Tibial nerve (tissue), 4 donors: ENCODE measurements at regions not wholly inside any gene's neighbourhood (a gene's known extent, or its start where the extent isn't known, plus 50 kb on each side); places are given as distances from the start of the nearest gene placed in this dataset.

ENCODE experiments used
- DNase-seq, 2 donors: peaks; one replicate each; pipeline ENCODE4 v3.0.0-alpha.2; 2019; ENCODE audit warnings: low spot score in 2 of 2
- H3K27ac ChIP-seq, 4 donors: fragments of 200-600 bp; sonication (generic) in 3 of 4; one replicate each; pipeline ENCODE4 v1.5.1; 2017 to 2019; ENCODE audit warnings: mild to moderate bottlenecking in 1 of 4
- H3K27me3 ChIP-seq, 2 donors: fragments of 200-600 bp; sonication (generic) in 1 of 2; one replicate each; pipeline versions ENCODE4 v1.5.1 to v1.6.0; 2017 to 2019
- H3K36me3 ChIP-seq, 3 donors: fragments of 200-600 bp; sonication (generic); one replicate each; pipeline ENCODE4 v1.5.1; 2018 to 2019
- H3K4me1 ChIP-seq, 4 donors: fragments of 200-600 bp; sonication (generic) in 3 of 4; one replicate each; pipeline ENCODE4 v1.5.1; 2017 to 2019
- H3K4me3 ChIP-seq, 4 donors: fragments of 200-600 bp; sonication (generic) in 3 of 4; one replicate each; pipeline ENCODE4 v1.5.1; 2017 to 2019; ENCODE audit warnings: mild to moderate bottlenecking in 1 of 4, moderate library complexity in 1 of 4
- H3K9me3 ChIP-seq, 4 donors: fragments of 200-600 bp; sonication (generic) in 3 of 4; one replicate each; pipeline ENCODE4 v1.5.1; 2017 to 2019
- CTCF ChIP-seq, 5 experiments: fragments of 200-600 bp in 3 of 5; fragments of 450-650 bp in 2 of 5; sonication (generic) in 3 of 5; IDR thresholded peaks; one replicate each; pipeline ENCODE4 v1.5.1; 2016 to 2019; ENCODE audit warnings: antibody characterized with exemption in 5 of 5, mild to moderate bottlenecking in 3 of 5, moderate library complexity in 2 of 5
- EP300 ChIP-seq, 2 donors: sonication (generic); formaldehyde crosslinking; IDR thresholded peaks; one replicate each; pipeline ENCODE4 v1.6.1; 2017; ENCODE audit warnings: antibody characterized with exemption in 2 of 2, mild to moderate bottlenecking in 1 of 2
- POLR2A ChIP-seq, 2 donors: fragments of 450-650 bp; IDR thresholded peaks; one replicate each; pipeline ENCODE4 v1.6.1; 2017; ENCODE audit warnings: antibody characterized with exemption in 2 of 2, mild to moderate bottlenecking in 2 of 2, moderate library complexity in 2 of 2
- WGBS, 2 donors: methylation state at CpG; one replicate each; pipeline ENCODE4 v1.1.5; 2018; 5-methylcytosine and 5-hydroxymethylcytosine counted together

- no peak for DNase-seq
- WGBS, 2 donors = 87 to 95% methylated on average over 1 of the region's 1 CpG
These were observed 515.5 kb downstream of the DMAC1 start for GRCh38 chr9:7284117-7284516.

GRCh38 chr9:7273575-7273974 lies 515.8 kb downstream of the KDM4C start:
- Histone ChIP-seq H3K9me3 (no peaks in the 10 kb centered on the region), H3K4me3 (no peak overlapping the region), H3K27ac (no peak overlapping the region), H3K36me3 (no peaks in the 10 kb centered on the region), H3K4me1 (no peaks in the 10 kb centered on the region), H3K27me3 (peaks cover 0 to 3% of the 10 kb centered on the region in 2 donors)
- no peak for DNase-seq
- 46 to 50% methylated on average over 5 of the region's 5 CpGs for WGBS, 2 donors
- TF ChIP-seq EP300 (IDR thresholded peaks at IDR 0.05) (no peak), POLR2A (IDR thresholded peaks at IDR 0.05) (no peak), CTCF (IDR thresholded peaks at IDR 0.05) (peak in 2 of 5 experiments; percentile 19 to 22)

More at GRCh38 chr9:7284117-7284516, 515.5 kb downstream of the DMAC1 start:
- Histone ChIP-seq H3K4me3 (no peak overlapping the region), H3K27ac (no peak overlapping the region), H3K9me3 (no peaks in the 10 kb centered on the region), H3K36me3 (no peaks in the 10 kb centered on the region), H3K27me3 (no peaks in the 10 kb centered on the region), H3K4me1 (no peaks in the 10 kb centered on the region)
- TF ChIP-seq CTCF (IDR thresholded peaks at IDR 0.05) (no peak), EP300 (IDR thresholded peaks at IDR 0.05) (no peak)

- H3K27ac ChIP-seq = no peak overlapping the region
- no peaks in the 10 kb centered on the region for H3K4me1 ChIP-seq
- 44% methylated on average over 14 of the region's 14 CpGs for WGBS, 2 donors
- TF ChIP-seq CTCF (IDR thresholded peaks at IDR 0.05) = no peak
- no peaks in the 10 kb centered on the region for H3K27me3 ChIP-seq
- H3K4me3 ChIP-seq = no peak overlapping the region
- no peaks in the 10 kb centered on the region for H3K36me3 ChIP-seq
- DNase-seq = no peak
- H3K9me3 ChIP-seq = no peaks in the 10 kb centered on the region
These were observed 509.3 kb downstream of the KDM4C start for GRCh38 chr9:7266911-7267595.

GRCh38 chr9:7265181-7265580 lies 507.4 kb downstream of the KDM4C start:
- Histone ChIP-seq H3K4me1 (no peaks in the 10 kb centered on the region), H3K27ac (no peak overlapping the region), H3K27me3 (no peaks in the 10 kb centered on the region), H3K36me3 (no peaks in the 10 kb centered on the region), H3K4me3 (no peak overlapping the region), H3K9me3 (no peaks in the 10 kb centered on the region)
- no peak for DNase-seq
- TF ChIP-seq EP300 (IDR thresholded peaks at IDR 0.05) (no peak), CTCF (IDR thresholded peaks at IDR 0.05) (no peak), POLR2A (IDR thresholded peaks at IDR 0.05) (no peak)

- Histone ChIP-seq H3K27ac (no peak overlapping the region), H3K9me3 (no peaks in the 10 kb centered on the region), H3K4me3 (no peak overlapping the region), H3K4me1 (no peaks in the 10 kb centered on the region), H3K27me3 (no peaks in the 10 kb centered on the region), H3K36me3 (no peaks in the 10 kb centered on the region)
- 79 to 80% methylated on average over 6 of the region's 6 CpGs for WGBS, 2 donors
- TF ChIP-seq POLR2A (IDR thresholded peaks at IDR 0.05) (no peak), CTCF (IDR thresholded peaks at IDR 0.05) (no peak), EP300 (IDR thresholded peaks at IDR 0.05) (no peak)
- DNase-seq = no peak
These were observed 501.9 kb downstream of the KDM4C start for GRCh38 chr9:7259544-7260241.
